GM23338 (cell line): ENCODE measurements at regions not wholly inside any gene's neighbourhood (a gene's known extent, or its start where the extent isn't known, plus 50 kb on each side); places are given as distances from the start of the nearest gene placed in this dataset.

Experiments
- ATAC-seq: fragments of 200-7000 bp; cut with Tn5 transposase; 3 replicates; pipeline ENCODE4 v1.9.1; 2020
- DNase-seq: peaks from one replicate; pipeline ENCODE4 v3.0.0-alpha.2; 2015; ENCODE audit warnings: low spot score
- H2AFZ ChIP-seq: fragments of 200-600 bp; sonication (generic); 2 replicates; pipeline ENCODE4 v1.8.0; 2016; ENCODE audit warnings: antibody characterized with exemption, mild to moderate bottlenecking, moderate library complexity
- H3F3A ChIP-seq: fragments of 200-600 bp; sonication (generic); replicated peaks from 2 replicates; pipeline ENCODE4 v1.8.0; 2017; ENCODE audit warnings: antibody characterized with exemption, mixed run types, low read depth
- H3K27ac ChIP-seq: fragments of 200-600 bp; sonication (generic); 2 replicates; pipeline ENCODE4 v1.6.1; 2016; ENCODE audit warnings: low read depth
- H3K27me3 ChIP-seq: fragments of 200-600 bp; sonication (generic); 2 replicates; pipeline ENCODE4 v1.8.0; 2016; ENCODE audit warnings: mild to moderate bottlenecking, mixed run types, moderate library complexity; ENCODE audit not compliant: insufficient read depth
- H3K36me3 ChIP-seq: fragments of 200-600 bp; sonication (generic); 2 replicates; pipeline ENCODE4 v1.8.0; 2016; ENCODE audit warnings: mild to moderate bottlenecking; ENCODE audit not compliant: insufficient read depth
- H3K4me1 ChIP-seq: fragments of 200-600 bp; sonication (generic); 2 replicates; pipeline ENCODE4 v1.8.0; 2016; ENCODE audit warnings: mild to moderate bottlenecking, moderate library complexity; ENCODE audit not compliant: insufficient read depth
- H3K4me2 ChIP-seq: fragments of 200-600 bp; sonication (generic); 2 replicates; pipeline ENCODE4 v1.7.1; 2017; ENCODE audit warnings: mixed run types
- H3K4me3 ChIP-seq: fragments of 200-600 bp; sonication (generic); 2 replicates; pipeline ENCODE4 v1.6.1; 2016; ENCODE audit warnings: mixed run types
- H3K79me2 ChIP-seq: fragments of 200-600 bp; sonication (generic); replicated peaks from 2 replicates; pipeline ENCODE4 v1.8.0; 2017; ENCODE audit warnings: mild to moderate bottlenecking; ENCODE audit not compliant: insufficient read depth
- H3K9me2 ChIP-seq: fragments of 200-600 bp; sonication (generic); 2 replicates; pipeline ENCODE4 v1.8.0; 2017; ENCODE audit not compliant: insufficient read depth
- H4K20me1 ChIP-seq: fragments of 200-600 bp; sonication (generic); replicated peaks from 2 replicates; pipeline ENCODE4 v1.8.0; 2017; ENCODE audit warnings: mild to moderate bottlenecking; ENCODE audit not compliant: insufficient read depth
- H3K27ac Mint-ChIP-seq: 2 replicates; pipeline ENCODE4 v1.8.0; 2020; ENCODE audit warnings: inconsistent platforms, mild to moderate bottlenecking, moderate library complexity, mixed read lengths
- H3K27me3 Mint-ChIP-seq: 3 replicates; pipeline ENCODE4 v1.8.0; 2022; ENCODE audit warnings: low read depth, mild to moderate bottlenecking, moderate library complexity, mixed read lengths, inconsistent platforms; ENCODE audit not compliant: insufficient read depth, poor library complexity
- H3K36me3 Mint-ChIP-seq: 3 replicates; pipeline ENCODE4 v1.8.0; 2021; ENCODE audit warnings: low read depth, mild to moderate bottlenecking, inconsistent platforms, moderate library complexity, mixed read lengths
- H3K4me1 Mint-ChIP-seq: 3 replicates; pipeline ENCODE4 v1.8.0; 2020; ENCODE audit warnings: mild to moderate bottlenecking, inconsistent platforms, mixed read lengths
- H3K4me3 Mint-ChIP-seq: 3 replicates; pipeline ENCODE4 v1.8.0; 2021; ENCODE audit warnings: moderate library complexity, mild to moderate bottlenecking, inconsistent platforms, mixed read lengths
- H3K9me3 Mint-ChIP-seq: 3 replicates; pipeline ENCODE4 v1.8.0; 2020; ENCODE audit warnings: moderate library complexity, mild to moderate bottlenecking, inconsistent platforms, mixed read lengths
- EZH2phosphoT487 ChIP-seq: fragments of 200-600 bp; sonication (generic); IDR thresholded peaks from one replicate; pipeline ENCODE4 v1.8.1; 2018; ENCODE audit warnings: antibody characterized with exemption; ENCODE audit not compliant: unreplicated experiment
- JUNB ChIP-seq: IDR thresholded peaks from one replicate; pipeline ENCODE4 v1.6.1; 2016; ENCODE audit warnings: antibody characterized with exemption; ENCODE audit not compliant: unreplicated experiment
- NANOG ChIP-seq: IDR thresholded peaks from 2 replicates; pipeline ENCODE4 v1.6.1; 2016; ENCODE audit warnings: antibody characterized with exemption, borderline replicate concordance
- POLR2AphosphoS5 ChIP-seq: IDR thresholded peaks from 2 replicates; pipeline ENCODE4 v1.6.1; 2016; ENCODE audit warnings: antibody characterized with exemption, low read depth
- STAT1 ChIP-seq: IDR thresholded peaks from one replicate; pipeline ENCODE4 v1.6.1; 2016; ENCODE audit warnings: antibody characterized with exemption; ENCODE audit not compliant: unreplicated experiment
- ZNF114 ChIP-seq: fragments of 250-450 bp; sonication (Bioruptor Pico); IDR thresholded peaks from 2 replicates; pipeline ENCODE4 v1.5.0; 2020; ENCODE audit warnings: mild to moderate bottlenecking, moderate library complexity
- ZNF331 ChIP-seq: fragments of 250-450 bp; sonication (Bioruptor Pico); IDR thresholded peaks from 2 replicates; pipeline ENCODE4 v1.5.0; 2020; ENCODE audit warnings: low read depth, mild to moderate bottlenecking, moderate library complexity
- ZNF462 ChIP-seq: fragments of 250-450 bp; sonication (Bioruptor Pico); IDR thresholded peaks from 2 replicates; pipeline ENCODE4 v1.5.0; 2020; ENCODE audit warnings: mild to moderate bottlenecking, moderate library complexity
- TF ChIP-seq, protein P1 (sequence below), 2 experiments: fragments of 200-600 bp in 1 of 2; sonication (generic) in 1 of 2; conservative IDR thresholded peaks; 2 replicates each; pipeline versions ENCODE4 v1.5.1 to v1.6.1; 2016 to 2017; ENCODE audit warnings: antibody characterized with exemption in 2 of 2, low read depth in 2 of 2, mild to moderate bottlenecking in 2 of 2, moderate library complexity in 1 of 2

GRCh38 chr12:33012226-33012625 is 115.6 kb upstream of the PKP2 start (continued):
- TF ChIP-seq ZNF462 (no peak), POLR2AphosphoS5 (no peak)

DNA sequence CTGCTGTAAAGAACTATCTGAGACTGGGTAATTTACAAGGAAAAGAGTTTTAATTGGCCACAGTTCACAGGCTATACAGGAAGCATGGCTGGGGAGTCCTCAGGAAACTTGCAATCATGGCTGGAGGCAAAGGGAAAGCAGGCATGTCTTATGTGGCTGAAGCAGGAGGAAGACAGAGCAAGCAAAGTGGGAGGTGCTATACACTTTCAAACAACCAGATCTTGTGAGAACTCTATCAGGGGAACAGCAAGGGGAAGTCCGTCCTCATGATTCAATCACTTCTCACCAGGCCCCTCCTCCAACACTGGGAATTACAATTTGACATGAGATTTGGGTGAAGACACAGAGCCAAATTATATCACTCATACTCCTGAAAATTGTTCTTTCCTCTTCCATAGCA is 109.5 kb upstream of the PKP2 start:
- Histone ChIP-seq H3K4me1 (no peaks in the 10 kb centered on the region), H3K27me3 (no peaks in the 10 kb centered on the region), H3F3A (no peaks in the 10 kb centered on the region), H2AFZ (peak overlapping the region; percentile 95), H3K36me3 (no peaks in the 10 kb centered on the region), H3K9me2 (no peaks in the 10 kb centered on the region; the same call in 1 of the 2 replicates), H3K27ac (no peak overlapping the region), H3K79me2 (no peaks in the 10 kb centered on the region), H3K4me3 (no peak overlapping the region), H3K4me2 (no peak overlapping the region), H4K20me1 (no peaks in the 10 kb centered on the region)
- ATAC-seq (no peak), DNase-seq (peak; percentile 18)
- Mint-ChIP-seq H3K4me3 (no peak overlapping the region), H3K9me3 (peaks cover 15% of the 10 kb centered on the region), H3K27ac (no peak overlapping the region), H3K27me3 (peaks cover 2% of the 10 kb centered on the region), H3K36me3 (no peaks in the 10 kb centered on the region), H3K4me1 (no peaks in the 10 kb centered on the region)
- TF ChIP-seq EZH2phosphoT487 = no peak
- TF ChIP-seq JUNB = no peak
- TF ChIP-seq ZNF462 = no peak
- TF ChIP-seq ZNF114 (CRISPR knock-in tag) = no peak
- TF ChIP-seq NANOG = no peak
- no peak for TF ChIP-seq ZNF331 (CRISPR knock-in tag)
- no peak for TF ChIP-seq STAT1
- TF ChIP-seq, protein P1, sequence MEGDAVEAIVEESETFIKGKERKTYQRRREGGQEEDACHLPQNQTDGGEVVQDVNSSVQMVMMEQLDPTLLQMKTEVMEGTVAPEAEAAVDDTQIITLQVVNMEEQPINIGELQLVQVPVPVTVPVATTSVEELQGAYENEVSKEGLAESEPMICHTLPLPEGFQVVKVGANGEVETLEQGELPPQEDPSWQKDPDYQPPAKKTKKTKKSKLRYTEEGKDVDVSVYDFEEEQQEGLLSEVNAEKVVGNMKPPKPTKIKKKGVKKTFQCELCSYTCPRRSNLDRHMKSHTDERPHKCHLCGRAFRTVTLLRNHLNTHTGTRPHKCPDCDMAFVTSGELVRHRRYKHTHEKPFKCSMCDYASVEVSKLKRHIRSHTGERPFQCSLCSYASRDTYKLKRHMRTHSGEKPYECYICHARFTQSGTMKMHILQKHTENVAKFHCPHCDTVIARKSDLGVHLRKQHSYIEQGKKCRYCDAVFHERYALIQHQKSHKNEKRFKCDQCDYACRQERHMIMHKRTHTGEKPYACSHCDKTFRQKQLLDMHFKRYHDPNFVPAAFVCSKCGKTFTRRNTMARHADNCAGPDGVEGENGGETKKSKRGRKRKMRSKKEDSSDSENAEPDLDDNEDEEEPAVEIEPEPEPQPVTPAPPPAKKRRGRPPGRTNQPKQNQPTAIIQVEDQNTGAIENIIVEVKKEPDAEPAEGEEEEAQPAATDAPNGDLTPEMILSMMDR (conservative IDR thresholded peaks at IDR 0.05; ENCODE audit: low read depth in 2 of 2) = no peak
